ENCODE measurements at regions not wholly inside any gene's neighbourhood (a gene's known extent, or its start where the extent isn't known, plus 50 kb on each side); places are given as distances from the start of the nearest gene placed in this dataset.

DNA sequence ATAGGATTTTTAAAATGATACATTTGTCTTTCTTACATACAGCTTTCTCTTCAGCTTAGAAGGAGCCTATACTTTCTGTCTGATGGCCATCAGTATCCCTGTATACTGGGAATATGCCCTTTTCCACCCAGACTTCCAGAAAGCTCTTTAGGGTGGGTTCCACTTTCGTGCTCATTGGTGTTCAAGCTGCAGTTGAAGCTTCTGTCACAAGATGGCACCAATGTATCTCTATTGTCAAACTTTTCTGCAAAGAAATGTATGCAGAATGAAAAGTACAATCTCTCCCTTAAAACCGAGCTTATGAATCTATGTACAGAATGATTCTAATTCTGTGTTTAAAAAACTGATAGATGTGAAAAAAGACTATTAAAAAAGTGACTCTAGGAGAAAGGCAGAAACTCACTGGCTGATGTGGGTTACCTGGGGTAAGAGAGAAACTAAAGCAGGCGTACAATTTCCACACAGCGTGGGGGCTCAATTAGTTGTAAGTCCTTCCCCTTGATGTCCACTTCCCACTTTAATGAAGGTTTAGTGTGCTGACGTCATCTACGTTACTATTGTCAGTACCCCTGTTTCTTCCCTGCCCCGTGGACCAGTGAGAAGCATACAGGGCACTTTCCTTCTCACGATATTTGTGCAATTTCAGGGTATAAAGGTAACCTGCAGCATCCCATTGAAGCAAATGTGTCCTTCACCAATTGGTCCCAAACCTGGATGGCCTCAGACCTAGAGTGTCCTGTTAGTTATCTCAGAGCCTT is 57.3 kb upstream of the TCEAL2 start:
- no peaks in the 10 kb centered on the region for H3K4me1 ChIP-seq (ENCODE audit: control insufficient read depth in 1 of 2, insufficient read depth in 2 of 2, low read length in 2 of 2)
- H3K27me3 ChIP-seq (ENCODE audit: insufficient read depth, low read length), result no peaks in the 10 kb centered on the region
- no peaks in the 10 kb centered on the region for H3K79me1 ChIP-seq (ENCODE audit: low read length)
- no peak overlapping the region for H2BK12ac ChIP-seq (ENCODE audit: low read length)
- peak in 1 of 2 donors; percentile 59 for DNase-seq
- no peaks in the 10 kb centered on the region for H3K36me3 ChIP-seq (ENCODE audit: control insufficient read depth in 1 of 2, insufficient read depth in 2 of 2, low read length in 2 of 2)
- H3K4me3 ChIP-seq (ENCODE audit: low read depth, low read length), result no peak overlapping the region
- H4K12ac ChIP-seq (ENCODE audit: low read depth, low read length), result no peak overlapping the region
- H3K18ac ChIP-seq (ENCODE audit: low read length), result no peak overlapping the region
- H3K9ac ChIP-seq (ENCODE audit: low read length), result no peak overlapping the region
- no peak overlapping the region for H3K23ac ChIP-seq (ENCODE audit: low read length)
- H3K14ac ChIP-seq (ENCODE audit: low read length), result no peak overlapping the region
- H2AFZ ChIP-seq (ENCODE audit: insufficient read depth, low read length, poor library complexity), result no peak overlapping the region
- no peak overlapping the region for H4K8ac ChIP-seq (ENCODE audit: low read depth, low read length)
- H4K91ac ChIP-seq (ENCODE audit: low read depth, low read length), result no peak overlapping the region
- H3K4ac ChIP-seq (ENCODE audit: low read depth, low read length), result no peak overlapping the region
- no peaks in the 10 kb centered on the region for H3K79me2 ChIP-seq (ENCODE audit: control insufficient read depth, insufficient read depth, low read length, poor library complexity)
- H3K9me3 ChIP-seq (ENCODE audit: insufficient read depth, low read depth, low read length), result peaks cover 6% of the 10 kb centered on the region
- H2AK5ac ChIP-seq (ENCODE audit: low read length), result no peak overlapping the region
- H3K4me2 ChIP-seq (ENCODE audit: low read length), result no peak overlapping the region
- no CpG with 5 or more reads among the region's 8 CpGs for WGBS (ENCODE audit: extremely low coverage, insufficient coverage, insufficient read length)
- no peak overlapping the region for H2BK120ac ChIP-seq (ENCODE audit: insufficient read depth, low read length, poor library complexity)
- no peak overlapping the region for H3K27ac ChIP-seq (ENCODE audit: low read depth, low read length)
- no peak overlapping the region for H2BK5ac ChIP-seq (ENCODE audit: low read depth, low read length, poor library complexity)

DNA sequence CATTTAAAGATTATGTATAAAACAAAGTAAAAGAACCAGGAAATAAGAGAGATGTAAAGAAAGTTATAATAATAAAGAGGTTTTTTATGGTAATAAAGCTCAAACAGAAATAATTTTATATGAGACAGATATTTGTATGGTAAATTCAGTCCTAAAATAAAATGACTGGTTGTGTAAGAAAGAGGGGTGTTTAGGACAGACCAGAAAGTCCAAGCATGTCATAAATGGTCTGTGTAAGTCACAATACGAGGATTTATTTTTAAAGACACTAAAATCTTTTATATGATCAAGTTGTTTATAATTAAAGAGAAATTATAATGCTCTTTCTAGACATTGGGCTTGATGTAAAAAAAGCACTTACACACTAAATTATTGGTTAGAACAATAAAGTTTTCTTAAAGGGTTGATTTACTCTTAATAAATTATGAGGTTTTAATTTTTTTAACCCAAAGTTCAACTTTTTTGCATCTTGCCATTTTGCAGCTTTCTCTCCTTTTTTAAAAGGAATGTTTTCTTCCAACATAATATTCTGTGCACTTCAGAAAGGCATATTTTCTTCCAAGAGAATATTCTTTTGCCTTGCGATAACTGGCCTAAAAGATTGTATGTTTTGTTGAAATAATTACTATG is 61.9 kb upstream of the TCEAL2 start:
- H3K27me3 ChIP-seq (ENCODE audit: insufficient read depth, low read length), result no peaks in the 10 kb centered on the region
- no peaks in the 10 kb centered on the region for H3K79me2 ChIP-seq (ENCODE audit: control insufficient read depth, insufficient read depth, low read length, poor library complexity)
- no peaks in the 10 kb centered on the region for H3K79me1 ChIP-seq (ENCODE audit: low read length)
- no peak overlapping the region for H3K27ac ChIP-seq (ENCODE audit: low read depth, low read length)
- no peak overlapping the region for H3K4me3 ChIP-seq (ENCODE audit: low read depth, low read length)
- no peak overlapping the region for H4K91ac ChIP-seq (ENCODE audit: low read depth, low read length)
- H4K12ac ChIP-seq (ENCODE audit: low read depth, low read length), result no peak overlapping the region
- H3K9me3 ChIP-seq (ENCODE audit: insufficient read depth, low read depth, low read length), result no peaks in the 10 kb centered on the region
- no peak overlapping the region for H4K8ac ChIP-seq (ENCODE audit: low read depth, low read length)
- H2AFZ ChIP-seq (ENCODE audit: insufficient read depth, low read length, poor library complexity), result no peak overlapping the region
- H3K18ac ChIP-seq (ENCODE audit: low read length), result no peak overlapping the region
- DNase-seq, result no peak
- no peak overlapping the region for H2BK5ac ChIP-seq (ENCODE audit: low read depth, low read length, poor library complexity)
- H3K4me2 ChIP-seq (ENCODE audit: low read length), result no peak overlapping the region
- no peak overlapping the region for H3K14ac ChIP-seq (ENCODE audit: low read length)
- no peak overlapping the region for H3K23ac ChIP-seq (ENCODE audit: low read length)
- WGBS (ENCODE audit: extremely low coverage, insufficient coverage, insufficient read length), result no CpG with 5 or more reads among the region's 2 CpGs
- no peak overlapping the region for H3K9ac ChIP-seq (ENCODE audit: low read length)
- no peak overlapping the region for H2BK12ac ChIP-seq (ENCODE audit: low read length)
- no peaks in the 10 kb centered on the region for H3K4me1 ChIP-seq (ENCODE audit: control insufficient read depth in 1 of 2, insufficient read depth in 2 of 2, low read length in 2 of 2)
- H2AK5ac ChIP-seq (ENCODE audit: low read length), result no peak overlapping the region
- H2BK120ac ChIP-seq (ENCODE audit: insufficient read depth, low read length, poor library complexity), result no peak overlapping the region
- H3K36me3 ChIP-seq (ENCODE audit: control insufficient read depth in 1 of 2, insufficient read depth in 2 of 2, low read length in 2 of 2), result no peaks in the 10 kb centered on the region
- H3K4ac ChIP-seq (ENCODE audit: low read depth, low read length), result no peak overlapping the region

DNA sequence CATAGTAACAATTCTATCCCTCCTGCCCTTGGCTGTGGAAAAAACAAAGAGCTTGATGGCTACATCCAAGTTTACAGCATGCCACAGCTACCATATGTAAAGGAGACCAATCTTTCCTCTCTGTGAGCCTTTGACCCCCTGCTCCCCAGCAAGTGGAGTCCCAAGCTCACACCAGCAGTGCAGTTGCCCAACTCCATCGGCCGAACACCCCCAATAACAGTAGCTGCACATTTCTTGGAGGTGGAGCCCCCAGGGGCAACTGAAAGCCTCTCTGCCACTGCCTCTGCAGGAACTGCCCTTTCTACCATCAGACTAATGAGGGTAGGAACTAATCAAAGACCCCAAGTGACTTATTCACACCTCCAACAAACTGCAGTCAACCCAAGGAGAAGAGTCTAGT is 81.0 kb upstream of the TCEAL2 start:
- Histone ChIP-seq H3K18ac (ENCODE audit: low read length) (no peak overlapping the region), H4K91ac (ENCODE audit: low read depth, low read length) (no peak overlapping the region), H3K23ac (ENCODE audit: low read length) (no peak overlapping the region), H3K4ac (ENCODE audit: low read depth, low read length) (no peak overlapping the region), H2AFZ (ENCODE audit: insufficient read depth, low read length, poor library complexity) (no peak overlapping the region), H3K79me2 (ENCODE audit: control insufficient read depth, insufficient read depth, low read length, poor library complexity) (no peaks in the 10 kb centered on the region), H2BK12ac (ENCODE audit: low read length) (no peak overlapping the region), H3K4me2 (ENCODE audit: low read length) (no peak overlapping the region), H4K12ac (ENCODE audit: low read depth, low read length) (no peak overlapping the region), H3K27ac (ENCODE audit: low read depth, low read length) (no peak overlapping the region), H3K27me3 (ENCODE audit: insufficient read depth, low read length) (no peaks in the 10 kb centered on the region), H3K36me3 (ENCODE audit: control insufficient read depth in 1 of 2, insufficient read depth in 2 of 2, low read length in 2 of 2) (no peaks in the 10 kb centered on the region), H3K4me3 (ENCODE audit: low read depth, low read length) (no peak overlapping the region), H3K14ac (ENCODE audit: low read length) (no peak overlapping the region), H4K8ac (ENCODE audit: low read depth, low read length) (no peak overlapping the region), H3K79me1 (ENCODE audit: low read length) (no peaks in the 10 kb centered on the region), H2BK120ac (ENCODE audit: insufficient read depth, low read length, poor library complexity) (no peak overlapping the region), H3K4me1 (ENCODE audit: control insufficient read depth in 1 of 2, insufficient read depth in 2 of 2, low read length in 2 of 2) (no peaks in the 10 kb centered on the region), H2BK5ac (ENCODE audit: low read depth, low read length, poor library complexity) (no peak overlapping the region), H2AK5ac (ENCODE audit: low read length) (no peak overlapping the region), H3K9me3 (ENCODE audit: insufficient read depth, low read depth, low read length) (peaks cover 11% of the 10 kb centered on the region), H3K9ac (ENCODE audit: low read length) (no peak overlapping the region)
- no CpG with 5 or more reads among the region's 2 CpGs for WGBS (ENCODE audit: extremely low coverage, insufficient coverage, insufficient read length)
- no peak for DNase-seq

DNA sequence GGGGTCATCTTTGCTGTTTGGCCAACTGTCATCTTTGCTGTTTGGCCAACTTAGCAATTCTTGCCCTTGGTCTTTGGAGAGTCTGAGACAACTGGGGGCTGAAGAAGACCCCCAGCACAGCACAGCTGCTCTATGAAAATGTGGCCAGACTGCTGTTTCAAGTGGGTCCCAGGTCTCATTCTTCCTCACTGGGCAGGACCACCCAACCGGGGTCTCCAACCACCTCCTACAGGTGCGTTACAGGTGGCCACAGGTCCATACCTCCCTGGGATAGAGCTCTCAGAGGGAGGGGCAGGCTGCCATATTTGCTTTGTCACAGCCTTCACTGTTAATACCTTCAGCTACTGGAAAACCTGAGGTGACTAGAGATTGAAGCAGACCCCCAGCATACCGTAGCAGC is 82.1 kb upstream of the TCEAL2 start:
- Histone ChIP-seq H3K4ac (ENCODE audit: low read depth, low read length) (no peak overlapping the region), H4K12ac (ENCODE audit: low read depth, low read length) (no peak overlapping the region), H3K27me3 (ENCODE audit: insufficient read depth, low read length) (no peaks in the 10 kb centered on the region), H2AK5ac (ENCODE audit: low read length) (no peak overlapping the region), H3K79me2 (ENCODE audit: control insufficient read depth, insufficient read depth, low read length, poor library complexity) (no peaks in the 10 kb centered on the region), H3K27ac (ENCODE audit: low read depth, low read length) (no peak overlapping the region), H2BK120ac (ENCODE audit: insufficient read depth, low read length, poor library complexity) (no peak overlapping the region), H3K36me3 (ENCODE audit: control insufficient read depth in 1 of 2, insufficient read depth in 2 of 2, low read length in 2 of 2) (no peaks in the 10 kb centered on the region), H3K23ac (ENCODE audit: low read length) (no peak overlapping the region), H2BK12ac (ENCODE audit: low read length) (no peak overlapping the region), H3K9ac (ENCODE audit: low read length) (no peak overlapping the region), H3K4me3 (ENCODE audit: low read depth, low read length) (no peak overlapping the region), H3K9me3 (ENCODE audit: insufficient read depth, low read depth, low read length) (peaks cover 11% of the 10 kb centered on the region), H4K91ac (ENCODE audit: low read depth, low read length) (no peak overlapping the region), H3K4me2 (ENCODE audit: low read length) (no peak overlapping the region), H2AFZ (ENCODE audit: insufficient read depth, low read length, poor library complexity) (no peak overlapping the region), H3K14ac (ENCODE audit: low read length) (no peak overlapping the region), H4K8ac (ENCODE audit: low read depth, low read length) (no peak overlapping the region), H3K4me1 (ENCODE audit: control insufficient read depth in 1 of 2, insufficient read depth in 2 of 2, low read length in 2 of 2) (no peaks in the 10 kb centered on the region), H3K18ac (ENCODE audit: low read length) (no peak overlapping the region), H2BK5ac (ENCODE audit: low read depth, low read length, poor library complexity) (no peak overlapping the region), H3K79me1 (ENCODE audit: low read length) (no peaks in the 10 kb centered on the region)
- no peak for DNase-seq
- WGBS (ENCODE audit: extremely low coverage, insufficient coverage, insufficient read length), result no CpG with 5 or more reads among the region's 3 CpGs
